ENCODE measurements at regions not wholly inside any gene's neighbourhood (a gene's known extent, or its start where the extent isn't known, plus 50 kb on each side); places are given as distances from the start of the nearest gene placed in this dataset.

GRCh38 chr11:110793556-110793955 is 81.3 kb upstream of the ARHGAP20 start:
- ChIA-PET RAD21 (ENCODE audit: low non-redundant PET in 1 of 2, low total read pairs in 2 of 2, uncharacterized antibody in 2 of 2, unreplicated experiment in 2 of 2) (no interaction called here), POLR2A (no interaction called here), CTCF (no interaction called here)
- H3K36me3 ChIP-seq (ENCODE audit: control insufficient read depth in 1 of 2, insufficient read depth in 2 of 2, low read length in 2 of 2) = no peaks in the 10 kb centered on the region
- H3K79me2 ChIP-seq (ENCODE audit: insufficient read depth, low read length) = no peaks in the 10 kb centered on the region
- no peak overlapping the region for H3K27ac ChIP-seq (ENCODE audit: low read depth, low read length)
- ATAC-seq (no peak), DNase-seq (ENCODE audit: low read depth, low spot score) (no peak)
- H3K4me1 ChIP-seq (ENCODE audit: control insufficient read depth in 1 of 2, insufficient read depth in 2 of 2, low read length in 2 of 2) = no peaks in the 10 kb centered on the region
- no peak overlapping the region for H3K9ac ChIP-seq (ENCODE audit: low read length)
- H3K9me2 ChIP-seq (ENCODE audit: insufficient read depth) = no peaks in the 10 kb centered on the region
- intact Hi-C loops (cut with micrococcal nuclease) = no loop called here
- no TSS peak for BruUV-seq (replicated peaks)
- no peak overlapping the region for H3K4me2 ChIP-seq (ENCODE audit: low read length)
- peaks cover 17% of the 10 kb centered on the region; the same call in 1 of the 2 replicates for H3K27me3 ChIP-seq (ENCODE audit: insufficient read depth, low read length)
- H4K20me1 ChIP-seq (ENCODE audit: insufficient read depth) = no peaks in the 10 kb centered on the region
- no peak for TF ChIP-seq REST (IDR thresholded peaks at IDR 0.05; ENCODE audit: low read depth)
- TF ChIP-seq ELF1 (IDR thresholded peaks at IDR 0.05; ENCODE audit: borderline replicate concordance, low read depth) = no peak
- TF ChIP-seq ZFX (IDR thresholded peaks at IDR 0.05) = no peak
- no peak for TF ChIP-seq JUND (IDR thresholded peaks at IDR 0.05)
- TF ChIP-seq ZBTB33 (IDR thresholded peaks at IDR 0.05; ENCODE audit: extremely low read depth, insufficient replicate concordance, low read length) = no peak
- no peak for TF ChIP-seq SP1 (IDR thresholded peaks at IDR 0.05; ENCODE audit: low read depth)
- TF ChIP-seq FOSL1 (IDR thresholded peaks at IDR 0.05; ENCODE audit: low read depth) = no peak
- no peak for TF ChIP-seq ZNF274 (IDR thresholded peaks at IDR 0.05; ENCODE audit: low read depth, low read length)
- TF ChIP-seq EGR1 (IDR thresholded peaks at IDR 0.05; ENCODE audit: low read depth) = no peak
- TF ChIP-seq RAD21 (IDR thresholded peaks at IDR 0.05; ENCODE audit: low read depth) = no peak
- TF ChIP-seq SIN3A (IDR thresholded peaks at IDR 0.05; ENCODE audit: low read depth) = no peak
- no peak for TF ChIP-seq POLR2A (IDR thresholded peaks at IDR 0.05; ENCODE audit: borderline replicate concordance, extremely low read depth, insufficient read depth, insufficient read length)
- TF ChIP-seq EZH2phosphoT487 (IDR thresholded peaks at IDR 0.05; ENCODE audit: borderline replicate concordance) = no peak
- no peak for TF ChIP-seq TCF7L2 (IDR thresholded peaks at IDR 0.05; ENCODE audit: borderline replicate concordance, extremely low read depth, insufficient read depth, insufficient read length)
- TF ChIP-seq SRF (IDR thresholded peaks at IDR 0.05; ENCODE audit: low read depth) = no peak
- H3K4me3 ChIP-seq (replicated peaks in 1 of 2; ENCODE audit: low read depth in 1 of 2, low read length in 2 of 2) = no peak overlapping the region
- H2AFZ ChIP-seq (ENCODE audit: low read depth, low read length, poor library complexity, severe bottlenecking) = no peak overlapping the region
- no peaks in the 10 kb centered on the region for H3K9me3 ChIP-seq (ENCODE audit: control insufficient read depth in 1 of 2, insufficient read depth in 1 of 2, low read depth in 1 of 2, low read length in 2 of 2)
